SK-N-MC (cell line): ENCODE measurements at regions not wholly inside any gene's neighbourhood (a gene's known extent, or its start where the extent isn't known, plus 50 kb on each side); places are given as distances from the start of the nearest gene placed in this dataset.

Experiments
- EZH2 ChIP-seq: fragments of 200-600 bp; sonication (generic); IDR thresholded peaks from one replicate; pipeline ENCODE4 v1.6.1; 2017; ENCODE audit warnings: antibody characterized with exemption
- POLR2AphosphoS5 ChIP-seq: IDR thresholded peaks from 2 replicates; pipeline ENCODE4 v1.6.1; 2012; ENCODE audit warnings: mild to moderate bottlenecking, low read depth, low read length, borderline replicate concordance

- TF ChIP-seq EZH2 (no peak), POLR2AphosphoS5 (no peak)
Observed at GRCh38 chr12:23277831-23278230, 652.9 kb downstream of the ETNK1 start.
